Stimulated activated effector memory CD8-positive, alpha-beta T cell treated with anti-CD3 and anti-CD28 coated beads, Interleukin-12 subunit alpha, Interleukin-12 subunit beta, amount 100 ng/mL, for 72 hours (primary cell): ENCODE measurements at regions not wholly inside any gene's neighbourhood (a gene's known extent, or its start where the extent isn't known, plus 50 kb on each side); places are given as distances from the start of the nearest gene placed in this dataset.
A peak's percentile ranks its signal among the peaks of the same experiment; 100 is the strongest.

Experiments used
- ATAC-seq: fragments of 150-1000 bp; cut with Tn5 transposase; 2 replicates; pipeline ENCODE4 v1.10.0; 2021
- DNase-seq, 2 donors: peaks; one replicate each; pipeline ENCODE4 v3.0.0; 2021 to 2022; ENCODE audit warnings: low spot score in 2 of 2
- H3K27ac Mint-ChIP-seq: one replicate; pipeline ENCODE4 v1.8.0; 2022; ENCODE audit warnings: mild to moderate bottlenecking, mixed read lengths
- H3K36me3 Mint-ChIP-seq: one replicate; pipeline ENCODE4 v1.8.0; 2022; ENCODE audit warnings: mild to moderate bottlenecking, mixed read lengths
- H3K4me1 Mint-ChIP-seq: one replicate; pipeline ENCODE4 v1.8.0; 2022; ENCODE audit warnings: mixed read lengths
- H3K4me3 Mint-ChIP-seq: one replicate; pipeline ENCODE4 v1.8.0; 2022; ENCODE audit warnings: mild to moderate bottlenecking, mixed read lengths
- H3K9me3 Mint-ChIP-seq: one replicate; pipeline ENCODE4 v1.8.0; 2022; ENCODE audit warnings: mixed read lengths

GRCh38 chr18:22489704-22490103, 72.0 kb upstream of the CTAGE1 start:
- ATAC-seq (no peak), DNase-seq (no peak)
- H3K4me3 Mint-ChIP-seq: no peak overlapping the region
- H3K9me3 Mint-ChIP-seq: no peaks in the 10 kb centered on the region
- no peaks in the 10 kb centered on the region for H3K36me3 Mint-ChIP-seq
- no peak overlapping the region for H3K27ac Mint-ChIP-seq
- H3K4me1 Mint-ChIP-seq: no peaks in the 10 kb centered on the region

GRCh38 chr18:22490429-22490846, 72.7 kb upstream of the CTAGE1 start:
- Mint-ChIP-seq H3K9me3 (no peaks in the 10 kb centered on the region), H3K4me1 (no peaks in the 10 kb centered on the region), H3K27ac (no peak overlapping the region), H3K36me3 (no peaks in the 10 kb centered on the region), H3K4me3 (no peak overlapping the region)
- ATAC-seq (no peak), DNase-seq (no peak)

GRCh38 chr18:22493255-22493654, 75.5 kb upstream of the CTAGE1 start:
- Mint-ChIP-seq H3K27ac (no peak overlapping the region), H3K36me3 (no peaks in the 10 kb centered on the region), H3K9me3 (peaks cover 4% of the 10 kb centered on the region), H3K4me3 (no peak overlapping the region), H3K4me1 (no peaks in the 10 kb centered on the region)
- ATAC-seq (no peak), DNase-seq (no peak)

GRCh38 chr18:22493940-22494339, 76.2 kb upstream of the CTAGE1 start:
- Mint-ChIP-seq H3K36me3 (no peaks in the 10 kb centered on the region), H3K27ac (no peak overlapping the region), H3K4me1 (no peaks in the 10 kb centered on the region), H3K4me3 (no peak overlapping the region), H3K9me3 (peaks cover 4% of the 10 kb centered on the region)
- ATAC-seq (no peak), DNase-seq (no peak)

GRCh38 chr18:22494771-22495170, 77.1 kb upstream of the CTAGE1 start:
- DNase-seq (no peak), ATAC-seq (no peak)
- H3K36me3 Mint-ChIP-seq: no peaks in the 10 kb centered on the region
- peaks cover 4% of the 10 kb centered on the region for H3K9me3 Mint-ChIP-seq
- no peak overlapping the region for H3K27ac Mint-ChIP-seq
- H3K4me3 Mint-ChIP-seq: no peak overlapping the region
- H3K4me1 Mint-ChIP-seq: no peaks in the 10 kb centered on the region

DNA sequence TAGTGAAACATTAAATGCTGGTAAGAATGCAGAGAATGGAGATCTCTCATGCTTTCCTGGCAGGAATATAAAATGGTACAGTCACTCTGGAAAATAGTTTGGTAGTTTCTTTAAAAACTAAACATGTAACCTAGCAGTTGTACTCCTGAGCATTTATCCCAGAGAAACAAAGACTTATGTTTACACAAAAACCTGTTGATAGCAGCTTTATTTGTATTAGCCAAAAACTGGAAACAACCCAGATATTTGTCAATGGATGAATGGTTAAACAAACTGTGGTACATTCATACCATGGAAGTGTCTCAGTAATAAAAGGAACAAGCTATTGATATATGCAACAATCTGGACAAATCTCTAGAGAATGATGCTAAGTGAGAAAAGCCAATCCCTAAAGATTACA, 81.7 kb upstream of the CTAGE1 start:
- no peak for ATAC-seq
- Mint-ChIP-seq H3K4me1 (no peaks in the 10 kb centered on the region), H3K27ac (no peak overlapping the region), H3K36me3 (no peaks in the 10 kb centered on the region), H3K9me3 (peaks cover 4% of the 10 kb centered on the region), H3K4me3 (no peak overlapping the region)
- no peak for DNase-seq

DNA sequence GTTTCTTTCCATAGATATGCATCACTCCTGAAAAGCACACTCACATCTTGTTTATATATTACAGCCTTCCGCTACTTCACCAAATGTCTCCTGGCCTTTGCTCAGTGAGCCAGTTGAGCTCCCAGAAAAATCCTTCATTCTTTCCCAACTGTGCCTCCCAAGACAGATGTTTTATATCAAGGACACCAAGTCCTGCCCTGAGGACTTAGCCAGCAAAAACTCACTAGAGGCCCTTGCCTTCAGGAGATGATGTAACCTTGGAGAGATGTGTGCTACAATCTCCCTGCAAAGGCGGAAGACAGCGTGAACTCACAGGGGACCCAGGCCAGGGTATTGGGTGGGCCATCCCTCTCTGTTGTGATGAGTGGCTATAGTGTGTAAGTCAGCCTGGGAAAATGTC, 86.1 kb upstream of the CTAGE1 start:
- H3K4me3 Mint-ChIP-seq: no peak overlapping the region
- ATAC-seq (no peak), DNase-seq (no peak)
- H3K9me3 Mint-ChIP-seq: no peaks in the 10 kb centered on the region
- no peak overlapping the region for H3K27ac Mint-ChIP-seq
- H3K4me1 Mint-ChIP-seq: no peaks in the 10 kb centered on the region
- no peaks in the 10 kb centered on the region for H3K36me3 Mint-ChIP-seq

GRCh38 chr18:22504251-22505030, 86.7 kb upstream of the CTAGE1 start:
- DNase-seq (no peak), ATAC-seq (peak; percentile 32)
- no peak overlapping the region for H3K27ac Mint-ChIP-seq
- no peaks in the 10 kb centered on the region for H3K4me1 Mint-ChIP-seq
- H3K36me3 Mint-ChIP-seq: no peaks in the 10 kb centered on the region
- no peaks in the 10 kb centered on the region for H3K9me3 Mint-ChIP-seq
- H3K4me3 Mint-ChIP-seq: no peak overlapping the region

- Mint-ChIP-seq H3K9me3 (no peaks in the 10 kb centered on the region), H3K4me1 (no peaks in the 10 kb centered on the region), H3K27ac (no peak overlapping the region), H3K36me3 (no peaks in the 10 kb centered on the region), H3K4me3 (no peak overlapping the region)
- DNase-seq: no peak
- no peak for ATAC-seq
Measured at GRCh38 chr18:22505141-22505591, 87.5 kb upstream of the CTAGE1 start.

GRCh38 chr18:22507055-22507454, 89.3 kb upstream of the CTAGE1 start:
- no peaks in the 10 kb centered on the region for H3K9me3 Mint-ChIP-seq
- no peak for DNase-seq
- H3K4me1 Mint-ChIP-seq: no peaks in the 10 kb centered on the region
- H3K4me3 Mint-ChIP-seq: no peak overlapping the region
- no peak for ATAC-seq
- H3K36me3 Mint-ChIP-seq: no peaks in the 10 kb centered on the region
- no peak overlapping the region for H3K27ac Mint-ChIP-seq

DNA sequence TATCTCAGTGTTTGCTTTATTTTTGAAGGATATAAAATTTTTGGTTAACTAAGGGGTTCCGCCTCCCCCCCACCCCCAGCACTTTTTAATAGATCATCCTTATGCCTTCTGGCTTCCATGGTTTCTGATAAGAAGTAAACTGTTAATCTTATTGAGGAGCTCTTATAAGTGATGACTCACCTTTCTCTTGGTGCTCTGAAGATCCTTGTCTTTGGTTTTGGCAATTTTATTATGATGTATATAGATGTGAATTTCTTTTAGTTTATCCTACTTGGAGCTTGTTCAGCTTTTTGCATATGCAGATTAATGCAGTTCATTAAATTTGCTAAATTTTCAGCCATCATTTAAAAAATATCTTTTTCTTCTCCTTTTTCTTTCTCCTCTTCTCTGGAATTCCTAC, 91.7 kb upstream of the CTAGE1 start:
- H3K4me3 Mint-ChIP-seq: no peak overlapping the region
- no peaks in the 10 kb centered on the region for H3K4me1 Mint-ChIP-seq
- DNase-seq (no peak), ATAC-seq (no peak)
- H3K9me3 Mint-ChIP-seq: no peaks in the 10 kb centered on the region
- no peaks in the 10 kb centered on the region for H3K36me3 Mint-ChIP-seq
- no peak overlapping the region for H3K27ac Mint-ChIP-seq

DNA sequence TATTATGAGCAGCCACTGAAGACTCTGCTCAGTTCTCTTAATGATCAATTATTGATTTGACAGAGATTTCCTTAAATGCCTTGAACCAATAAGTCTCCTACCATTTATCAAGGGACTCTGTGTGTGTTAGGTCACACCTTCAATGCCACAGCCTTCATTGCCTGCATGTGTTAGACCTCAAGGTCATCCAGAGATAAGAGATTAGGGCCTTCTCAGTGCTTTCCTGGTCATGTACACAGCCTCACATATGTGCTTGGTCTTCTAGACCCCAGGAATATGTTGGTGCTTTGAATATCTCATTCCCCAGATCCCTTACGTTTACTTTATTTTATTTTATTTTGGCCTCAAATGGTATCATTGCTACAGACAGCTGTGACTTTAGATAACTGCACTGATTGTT, 93.0 kb upstream of the CTAGE1 start:
- Mint-ChIP-seq H3K4me3 (no peak overlapping the region), H3K4me1 (no peaks in the 10 kb centered on the region), H3K27ac (no peak overlapping the region), H3K9me3 (no peaks in the 10 kb centered on the region), H3K36me3 (no peaks in the 10 kb centered on the region)
- ATAC-seq: no peak
- no peak for DNase-seq

DNA sequence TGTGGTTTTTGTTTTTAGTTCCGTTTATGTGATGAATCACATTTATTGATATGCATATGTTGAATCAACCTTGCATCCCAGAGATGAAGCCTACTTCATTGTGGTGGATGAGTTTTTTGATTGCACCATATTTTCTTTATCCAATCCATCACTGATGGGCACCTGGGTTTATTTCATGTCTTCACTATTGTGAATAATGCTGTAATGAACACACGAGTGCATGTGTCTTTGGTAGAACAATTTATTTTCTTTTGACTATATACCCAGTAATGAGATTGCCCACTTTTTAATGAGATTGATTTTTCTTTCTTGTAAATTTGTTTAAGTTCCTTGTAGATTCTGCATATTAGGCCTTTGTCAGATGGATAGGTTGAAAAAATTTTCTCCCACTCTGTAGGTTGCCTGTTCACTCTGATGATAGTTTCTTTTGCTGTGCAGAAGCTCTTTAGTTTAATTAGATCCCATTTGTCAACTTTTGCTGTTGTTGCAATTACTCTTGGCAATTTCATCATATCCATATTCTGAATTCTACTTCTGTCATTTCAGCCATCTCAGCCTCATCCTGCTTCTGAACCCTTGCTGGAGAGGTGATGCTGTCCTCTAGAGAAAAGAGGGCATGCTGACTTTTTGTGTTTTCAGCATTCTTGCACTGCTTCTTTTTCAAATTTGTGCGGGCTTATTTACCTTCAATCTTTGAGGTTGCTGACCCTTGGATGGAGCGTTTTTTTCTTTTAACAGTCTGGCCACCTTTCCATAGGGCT, 96.2 kb upstream of the CTAGE1 start:
- no peak for DNase-seq
- no peak overlapping the region for H3K4me3 Mint-ChIP-seq
- no peak for ATAC-seq
- H3K9me3 Mint-ChIP-seq: no peaks in the 10 kb centered on the region
- no peaks in the 10 kb centered on the region for H3K4me1 Mint-ChIP-seq
- no peaks in the 10 kb centered on the region for H3K36me3 Mint-ChIP-seq
- no peak overlapping the region for H3K27ac Mint-ChIP-seq

DNA sequence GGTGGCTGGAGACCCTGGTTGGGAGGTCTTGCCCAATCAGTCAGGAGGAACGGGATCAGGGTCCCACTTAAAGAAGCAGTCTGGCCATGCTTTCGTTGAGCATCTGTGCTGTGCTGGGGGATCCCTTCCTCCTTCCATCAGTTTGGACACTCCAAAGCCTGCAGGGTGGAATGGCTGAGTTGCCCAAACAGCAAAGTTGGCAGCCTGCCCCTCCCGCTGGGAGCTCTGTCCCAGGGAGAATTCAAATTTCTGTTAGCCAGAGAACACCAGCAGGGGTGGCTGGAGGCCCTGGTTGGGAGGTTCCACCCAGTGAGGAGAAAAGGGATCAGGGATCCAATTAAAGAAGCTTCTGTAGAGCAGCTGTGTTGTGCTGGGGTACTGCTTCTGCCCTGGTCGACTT, 96.9 kb upstream of the CTAGE1 start:
- no peak overlapping the region for H3K27ac Mint-ChIP-seq
- no peak for DNase-seq
- H3K4me3 Mint-ChIP-seq: no peak overlapping the region
- H3K4me1 Mint-ChIP-seq: no peaks in the 10 kb centered on the region
- H3K36me3 Mint-ChIP-seq: no peaks in the 10 kb centered on the region
- no peaks in the 10 kb centered on the region for H3K9me3 Mint-ChIP-seq
- no peak for ATAC-seq

DNA sequence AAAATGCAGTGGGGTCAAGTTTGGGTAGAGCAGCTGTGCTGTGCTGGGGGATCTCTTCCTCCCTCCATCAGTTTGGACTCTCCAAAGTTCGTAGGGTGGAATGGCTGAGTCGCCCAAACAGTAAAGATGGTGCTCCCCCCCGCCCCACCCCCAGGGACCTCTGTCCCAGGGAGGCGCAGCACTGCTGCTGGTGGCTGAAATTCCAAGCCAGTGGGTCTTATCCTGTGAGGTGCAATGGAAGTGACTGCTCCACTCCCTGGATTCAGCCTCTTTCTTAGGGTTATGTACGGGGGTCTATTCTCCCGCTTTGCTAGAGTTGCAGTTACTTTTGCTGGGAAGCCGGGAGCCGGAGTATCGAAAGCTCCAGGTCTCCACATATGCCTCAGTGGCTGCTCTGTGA, 97.5 kb upstream of the CTAGE1 start:
- H3K4me1 Mint-ChIP-seq: no peaks in the 10 kb centered on the region
- ATAC-seq (no peak), DNase-seq (no peak)
- no peaks in the 10 kb centered on the region for H3K9me3 Mint-ChIP-seq
- H3K4me3 Mint-ChIP-seq: no peak overlapping the region
- no peaks in the 10 kb centered on the region for H3K36me3 Mint-ChIP-seq
- no peak overlapping the region for H3K27ac Mint-ChIP-seq

- Mint-ChIP-seq H3K36me3 (no peaks in the 10 kb centered on the region), H3K27ac (no peak overlapping the region), H3K4me3 (no peak overlapping the region), H3K9me3 (no peaks in the 10 kb centered on the region), H3K4me1 (no peaks in the 10 kb centered on the region)
- ATAC-seq: no peak
- DNase-seq: no peak
Measured at GRCh38 chr18:22517356-22517755, 99.6 kb upstream of the CTAGE1 start.
